Fibroblast of lung (primary cell): ENCODE measurements at regions not wholly inside any gene's neighbourhood (a gene's known extent, or its start where the extent isn't known, plus 50 kb on each side); places are given as distances from the start of the nearest gene placed in this dataset.

Experiments used
- CTCF ChIP-seq, 2 donors: IDR thresholded peaks in 1 of 2; conservative IDR thresholded peaks in 1 of 2; 1 replicate in 1 of 2; 2 replicates in 1 of 2; pipeline ENCODE4 v1.5.1; 2011 to 2012; ENCODE audit warnings: low read length in 2 of 2, control low read depth in 1 of 2, inconsistent platforms in 1 of 2, low read depth in 1 of 2, mild to moderate bottlenecking in 1 of 2
- EZH2 ChIP-seq: IDR thresholded peaks from 2 replicates; pipeline ENCODE4 v1.5.1; 2012; ENCODE audit warnings: low read length, control low read depth, mild to moderate bottlenecking; ENCODE audit errors: missing control alignments

- TF ChIP-seq EZH2 (no peak), CTCF (conservative IDR thresholded peaks at IDR 0.05 in 1 of 2, IDR thresholded peaks at IDR 0.05 in 1 of 2; ENCODE audit: low read depth in 1 of 2, low read length in 2 of 2) (no peak)
These were observed 303.4 kb downstream of the USP25 start for GRCh38 chr21:16033193-16033592.
